ENCODE measurements at regions not wholly inside any gene's neighbourhood (a gene's known extent, or its start where the extent isn't known, plus 50 kb on each side); places are given as distances from the start of the nearest gene placed in this dataset.

DNA sequence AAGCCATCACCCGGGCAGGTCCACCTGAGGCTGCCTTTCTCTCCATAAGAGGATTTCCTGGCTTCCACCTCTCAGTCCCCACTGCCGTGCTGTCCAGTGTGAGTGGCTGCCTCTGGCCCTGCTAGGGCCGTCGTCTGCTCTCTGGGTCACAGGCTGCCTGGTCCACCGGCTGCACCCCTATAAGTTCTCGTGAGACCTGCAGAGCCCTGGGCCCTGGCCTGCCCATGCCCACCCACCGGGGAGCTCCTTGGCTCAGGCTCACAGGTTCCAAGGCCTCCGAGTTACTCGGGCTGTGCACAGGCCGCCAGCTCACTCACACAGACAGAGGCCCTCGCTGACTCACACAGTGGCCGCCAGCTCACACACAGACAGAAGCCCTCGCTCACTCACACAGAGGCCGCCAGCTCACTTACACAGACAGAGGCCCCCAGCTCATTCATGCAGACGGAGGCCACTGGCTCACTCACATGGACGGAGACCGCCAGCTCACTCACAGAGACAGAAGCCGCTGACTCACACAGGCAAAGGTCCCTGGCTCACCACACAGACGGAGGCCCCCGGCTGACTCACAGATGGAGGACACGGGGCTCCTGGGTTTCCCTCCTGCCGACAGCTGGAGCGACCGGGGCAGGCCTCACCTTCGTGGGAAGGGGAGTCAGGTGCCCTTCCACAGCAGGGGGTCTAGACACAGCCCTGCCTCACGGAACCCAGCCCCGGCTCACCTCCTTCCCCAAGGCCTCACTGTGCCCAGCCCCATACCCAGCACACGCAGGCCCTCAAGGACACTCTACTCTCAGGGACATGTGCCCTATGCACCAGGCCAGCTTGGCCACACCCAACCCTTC lies 334.1 kb upstream of the MYT1L start:
- Histone ChIP-seq H2AFZ (ENCODE audit: low read length) (no peak overlapping the region), H3K9ac (ENCODE audit: low read length) (no peak overlapping the region), H3K4me2 (ENCODE audit: low read depth, low read length) (no peak overlapping the region), H3K27ac (ENCODE audit: low read length) (no peak overlapping the region), H3K27me3 (replicated peaks; ENCODE audit: insufficient read depth, low read length) (no peaks in the 10 kb centered on the region), H3K9me3 (replicated peaks; ENCODE audit: insufficient read depth, low read length) (no peaks in the 10 kb centered on the region), H3F3A (ENCODE audit: insufficient read depth, low read length) (no peaks in the 10 kb centered on the region), H3K79me2 (ENCODE audit: low read length) (no peaks in the 10 kb centered on the region), H3K4me3 (ENCODE audit: low read length) (no peak overlapping the region), H3K4me1 (ENCODE audit: low read length) (no peaks in the 10 kb centered on the region), H4K20me1 (ENCODE audit: insufficient read depth, low read length) (no peaks in the 10 kb centered on the region), H3K36me3 (replicated peaks; ENCODE audit: insufficient read depth, low read length) (no peaks in the 10 kb centered on the region), H3K9me2 (replicated peaks; ENCODE audit: insufficient read depth, low read length) (no peaks in the 10 kb centered on the region)
- DNase-seq, result no peak
- TF ChIP-seq EZH2 (optimal IDR thresholded peaks at IDR 0.05; ENCODE audit: low read depth, low read length) (no peak), EZH2phosphoT487 (IDR thresholded peaks at IDR 0.05; ENCODE audit: low read length) (no peak)
- TF ChIP-seq, protein P1, sequence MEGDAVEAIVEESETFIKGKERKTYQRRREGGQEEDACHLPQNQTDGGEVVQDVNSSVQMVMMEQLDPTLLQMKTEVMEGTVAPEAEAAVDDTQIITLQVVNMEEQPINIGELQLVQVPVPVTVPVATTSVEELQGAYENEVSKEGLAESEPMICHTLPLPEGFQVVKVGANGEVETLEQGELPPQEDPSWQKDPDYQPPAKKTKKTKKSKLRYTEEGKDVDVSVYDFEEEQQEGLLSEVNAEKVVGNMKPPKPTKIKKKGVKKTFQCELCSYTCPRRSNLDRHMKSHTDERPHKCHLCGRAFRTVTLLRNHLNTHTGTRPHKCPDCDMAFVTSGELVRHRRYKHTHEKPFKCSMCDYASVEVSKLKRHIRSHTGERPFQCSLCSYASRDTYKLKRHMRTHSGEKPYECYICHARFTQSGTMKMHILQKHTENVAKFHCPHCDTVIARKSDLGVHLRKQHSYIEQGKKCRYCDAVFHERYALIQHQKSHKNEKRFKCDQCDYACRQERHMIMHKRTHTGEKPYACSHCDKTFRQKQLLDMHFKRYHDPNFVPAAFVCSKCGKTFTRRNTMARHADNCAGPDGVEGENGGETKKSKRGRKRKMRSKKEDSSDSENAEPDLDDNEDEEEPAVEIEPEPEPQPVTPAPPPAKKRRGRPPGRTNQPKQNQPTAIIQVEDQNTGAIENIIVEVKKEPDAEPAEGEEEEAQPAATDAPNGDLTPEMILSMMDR (IDR thresholded peaks at IDR 0.05; ENCODE audit: low read length), result no peak

DNA sequence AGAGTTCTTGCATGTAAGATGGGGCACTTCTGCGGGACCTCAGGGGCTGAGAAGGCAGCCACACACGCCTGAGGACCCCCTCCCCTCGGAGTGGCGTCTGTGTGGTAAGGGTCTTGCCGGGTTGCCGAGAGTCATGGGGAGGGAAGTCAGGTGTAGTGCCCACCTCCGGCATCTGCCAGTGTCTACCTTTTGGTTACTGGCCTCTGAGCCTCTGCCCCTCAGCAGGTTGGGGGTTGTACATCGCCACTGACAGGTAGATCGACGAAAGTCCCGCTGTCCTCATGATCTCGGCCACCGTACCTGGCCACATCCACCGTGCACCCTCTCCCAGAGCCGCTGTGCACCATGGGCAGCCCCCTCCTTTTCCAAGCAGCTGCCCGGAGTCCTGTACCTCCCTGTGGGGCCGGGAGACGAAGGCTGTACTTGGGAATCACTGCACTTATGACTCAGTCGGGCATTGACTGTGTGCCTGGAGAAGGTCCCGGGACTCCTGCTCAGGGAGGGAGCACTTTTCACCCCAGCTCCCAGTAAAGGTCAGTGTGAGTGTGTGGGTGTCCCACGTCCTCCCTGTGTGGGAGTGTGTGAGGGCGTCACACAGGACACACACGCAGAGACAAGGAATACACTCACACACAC lies 332.4 kb upstream of the MYT1L start:
- Histone ChIP-seq H4K20me1 (ENCODE audit: insufficient read depth, low read length) (no peaks in the 10 kb centered on the region), H3K4me3 (ENCODE audit: low read length) (no peak overlapping the region), H3F3A (ENCODE audit: insufficient read depth, low read length) (no peaks in the 10 kb centered on the region), H3K4me1 (ENCODE audit: low read length) (no peaks in the 10 kb centered on the region), H3K79me2 (ENCODE audit: low read length) (no peaks in the 10 kb centered on the region), H3K9ac (ENCODE audit: low read length) (no peak overlapping the region), H3K36me3 (replicated peaks; ENCODE audit: insufficient read depth, low read length) (no peaks in the 10 kb centered on the region), H3K9me2 (replicated peaks; ENCODE audit: insufficient read depth, low read length) (no peaks in the 10 kb centered on the region), H3K27me3 (replicated peaks; ENCODE audit: insufficient read depth, low read length) (no peaks in the 10 kb centered on the region), H3K27ac (ENCODE audit: low read length) (no peak overlapping the region), H3K4me2 (ENCODE audit: low read depth, low read length) (no peak overlapping the region), H3K9me3 (replicated peaks; ENCODE audit: insufficient read depth, low read length) (no peaks in the 10 kb centered on the region), H2AFZ (ENCODE audit: low read length) (no peak overlapping the region)
- no peak for DNase-seq
- TF ChIP-seq, protein P1 (IDR thresholded peaks at IDR 0.05; ENCODE audit: low read length), result no peak
- TF ChIP-seq EZH2phosphoT487 (IDR thresholded peaks at IDR 0.05; ENCODE audit: low read length) (no peak), EZH2 (optimal IDR thresholded peaks at IDR 0.05; ENCODE audit: low read depth, low read length) (no peak)

DNA sequence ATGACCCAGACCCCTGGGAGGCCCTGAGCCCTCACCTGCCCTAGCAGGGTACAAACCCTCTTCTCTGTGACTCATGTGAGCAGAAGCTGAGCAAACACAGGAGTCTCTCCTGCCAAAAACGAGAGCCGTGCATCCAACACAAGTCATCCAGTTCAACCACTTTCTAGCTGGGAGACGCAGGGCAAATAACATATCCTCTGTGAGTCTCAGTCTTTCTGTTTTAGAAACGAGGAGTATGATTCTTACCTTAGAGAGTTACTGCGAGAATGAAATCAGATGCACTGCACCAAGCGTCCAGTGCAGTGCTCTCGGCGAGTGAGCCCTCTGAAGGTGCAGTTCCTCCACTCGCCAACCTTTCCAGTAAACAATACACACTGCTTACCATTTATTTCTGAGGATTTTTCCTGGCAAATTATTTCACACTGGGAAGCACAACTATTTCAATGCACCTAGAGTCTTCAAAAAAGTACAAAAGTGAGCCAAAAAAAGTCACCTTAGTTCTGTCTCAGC lies 331.8 kb upstream of the MYT1L start:
- Histone ChIP-seq H3K4me3 (ENCODE audit: low read length) (no peak overlapping the region), H3F3A (ENCODE audit: insufficient read depth, low read length) (no peaks in the 10 kb centered on the region), H2AFZ (ENCODE audit: low read length) (no peak overlapping the region), H3K36me3 (replicated peaks; ENCODE audit: insufficient read depth, low read length) (no peaks in the 10 kb centered on the region), H3K9ac (ENCODE audit: low read length) (no peak overlapping the region), H3K9me2 (replicated peaks; ENCODE audit: insufficient read depth, low read length) (no peaks in the 10 kb centered on the region), H3K79me2 (ENCODE audit: low read length) (no peaks in the 10 kb centered on the region), H3K27me3 (replicated peaks; ENCODE audit: insufficient read depth, low read length) (no peaks in the 10 kb centered on the region), H4K20me1 (ENCODE audit: insufficient read depth, low read length) (no peaks in the 10 kb centered on the region), H3K9me3 (replicated peaks; ENCODE audit: insufficient read depth, low read length) (no peaks in the 10 kb centered on the region), H3K4me1 (ENCODE audit: low read length) (no peaks in the 10 kb centered on the region), H3K27ac (ENCODE audit: low read length) (no peak overlapping the region), H3K4me2 (ENCODE audit: low read depth, low read length) (no peak overlapping the region)
- no peak for TF ChIP-seq EZH2phosphoT487 (IDR thresholded peaks at IDR 0.05; ENCODE audit: low read length)
- TF ChIP-seq EZH2 (optimal IDR thresholded peaks at IDR 0.05; ENCODE audit: low read depth, low read length), result no peak
- TF ChIP-seq, protein P1 (IDR thresholded peaks at IDR 0.05; ENCODE audit: low read length), result no peak
- no peak for DNase-seq

All from MM.1S (cell line).